Activated T-helper 1 cell treated with anti-CD3 and anti-CD28 coated beads, Interleukin-12 subunit alpha, Interleukin-12 subunit beta, Interleukin-2, Interleukin-4 antibody, amounts not matched to agents 30 ng/mL and 10 ng/mL and 1 ng/mL, durations not matched to agents 14 hours and 24 hours and 36 hours (primary cell): ENCODE measurements at regions not wholly inside any gene's neighbourhood (a gene's known extent, or its start where the extent isn't known, plus 50 kb on each side); places are given as distances from the start of the nearest gene placed in this dataset.
A peak's percentile ranks its signal among the peaks of the same experiment; 100 is the strongest.

Experiments used
- DNase-seq: peaks from one replicate; pipeline ENCODE4 v3.0.0; 2021; ENCODE audit warnings: low spot score
- H3K27ac Mint-ChIP-seq: one replicate; pipeline ENCODE4 v1.8.0; 2021; ENCODE audit warnings: mild to moderate bottlenecking, mixed read lengths
- H3K27me3 Mint-ChIP-seq: one replicate; pipeline ENCODE4 v1.8.0; 2022; ENCODE audit warnings: mild to moderate bottlenecking, moderate library complexity, mixed read lengths; ENCODE audit not compliant: insufficient read depth
- H3K36me3 Mint-ChIP-seq: one replicate; pipeline ENCODE4 v1.8.0; 2021; ENCODE audit warnings: low read depth, mixed read lengths
- H3K4me1 Mint-ChIP-seq: one replicate; pipeline ENCODE4 v1.8.0; 2021; ENCODE audit warnings: low read depth, mixed read lengths
- H3K4me3 Mint-ChIP-seq: one replicate; pipeline ENCODE4 v1.8.0; 2021; ENCODE audit warnings: mild to moderate bottlenecking, moderate library complexity, mixed read lengths
- H3K9me3 Mint-ChIP-seq: one replicate; pipeline ENCODE4 v1.8.0; 2021; ENCODE audit warnings: mixed read lengths
- intact Hi-C: fragments of 100-400 bp; cut with micrococcal nuclease; formaldehyde crosslinking; loops from one replicate; pipeline ENCODE4 v1.15.1; 2024

- intact Hi-C loops = loop anchor here (5.0 kb wide), 1 partner anchor 60 kb away; no protein-coding TSS in a partner anchor
- H3K4me1 Mint-ChIP-seq = no peaks in the 10 kb centered on the region
- no peaks in the 10 kb centered on the region for H3K9me3 Mint-ChIP-seq
- DNase-seq = no peak
- no peak overlapping the region for H3K27ac Mint-ChIP-seq
- peaks cover 8% of the 10 kb centered on the region for H3K27me3 Mint-ChIP-seq
- H3K36me3 Mint-ChIP-seq = no peaks in the 10 kb centered on the region
- no peak overlapping the region for H3K4me3 Mint-ChIP-seq
Observed at GRCh38 chr1:20432341-20432740, 53.7 kb downstream of the CAMK2N1 start.

GRCh38 chr1:20431176-20431460, 54.9 kb downstream of the CAMK2N1 start:
- Mint-ChIP-seq H3K36me3 (no peaks in the 10 kb centered on the region), H3K27ac (no peak overlapping the region), H3K4me1 (peaks cover 8% of the 10 kb centered on the region), H3K4me3 (no peak overlapping the region), H3K27me3 (peaks cover 8% of the 10 kb centered on the region), H3K9me3 (no peaks in the 10 kb centered on the region)
- DNase-seq = no peak
- intact Hi-C loops = loop anchor here (5.0 kb wide), 1 partner anchor 61 kb away; no protein-coding TSS in a partner anchor

GRCh38 chr1:20430355-20431175, 55.4 kb downstream of the CAMK2N1 start:
- peak; percentile 8 for DNase-seq
- Mint-ChIP-seq H3K27ac (no peak overlapping the region), H3K36me3 (no peaks in the 10 kb centered on the region), H3K4me1 (peaks cover 8% of the 10 kb centered on the region), H3K9me3 (no peaks in the 10 kb centered on the region), H3K4me3 (no peak overlapping the region), H3K27me3 (peaks cover 8% of the 10 kb centered on the region)
- intact Hi-C loops = loop anchor here (1.0 to 5.0 kb wide), 3 partner anchors 62 to 218 kb away; no protein-coding TSS in a partner anchor

GRCh38 chr1:20429296-20429695, 56.7 kb downstream of the CAMK2N1 start:
- H3K4me1 Mint-ChIP-seq = peaks cover 8% of the 10 kb centered on the region
- no peak overlapping the region for H3K27ac Mint-ChIP-seq
- DNase-seq = no peak
- intact Hi-C loops = no loop called here
- peaks cover 8% of the 10 kb centered on the region for H3K27me3 Mint-ChIP-seq
- no peaks in the 10 kb centered on the region for H3K9me3 Mint-ChIP-seq
- H3K4me3 Mint-ChIP-seq = no peak overlapping the region
- no peaks in the 10 kb centered on the region for H3K36me3 Mint-ChIP-seq

- Mint-ChIP-seq H3K4me3 (no peak overlapping the region), H3K4me1 (peaks cover 8% of the 10 kb centered on the region), H3K9me3 (no peaks in the 10 kb centered on the region), H3K36me3 (no peaks in the 10 kb centered on the region), H3K27me3 (peaks cover 9% of the 10 kb centered on the region), H3K27ac (no peak overlapping the region)
- no peak for DNase-seq
- intact Hi-C loops = no loop called here
Observed at GRCh38 chr1:20428841-20429240, 57.2 kb downstream of the CAMK2N1 start.

- Mint-ChIP-seq H3K4me3 (no peak overlapping the region), H3K27me3 (peaks cover 16% of the 10 kb centered on the region), H3K36me3 (no peaks in the 10 kb centered on the region), H3K9me3 (peaks cover 12% of the 10 kb centered on the region), H3K27ac (no peak overlapping the region), H3K4me1 (peaks cover 8% of the 10 kb centered on the region)
- DNase-seq = peak; percentile 5
- intact Hi-C loops = no loop called here
Observed at GRCh38 chr1:20426923-20427322, 59.1 kb downstream of the CAMK2N1 start.

GRCh38 chr1:20426371-20426770, 59.6 kb downstream of the CAMK2N1 start:
- no peak for DNase-seq
- intact Hi-C loops = no loop called here
- no peak overlapping the region for H3K27ac Mint-ChIP-seq
- no peaks in the 10 kb centered on the region for H3K36me3 Mint-ChIP-seq
- H3K27me3 Mint-ChIP-seq = peaks cover 16% of the 10 kb centered on the region
- no peak overlapping the region for H3K4me3 Mint-ChIP-seq
- H3K9me3 Mint-ChIP-seq = peaks cover 12% of the 10 kb centered on the region
- H3K4me1 Mint-ChIP-seq = peaks cover 8% of the 10 kb centered on the region

GRCh38 chr1:20425622-20426021, 60.4 kb downstream of the CAMK2N1 start:
- intact Hi-C loops = no loop called here
- no peak overlapping the region for H3K4me3 Mint-ChIP-seq

GRCh38 chr1:20423169-20423795, 62.7 kb downstream of the CAMK2N1 start:
- H3K27ac Mint-ChIP-seq = no peak overlapping the region
- no peak overlapping the region for H3K4me3 Mint-ChIP-seq
- DNase-seq = no peak
- peaks cover 8% of the 10 kb centered on the region for H3K4me1 Mint-ChIP-seq
- H3K27me3 Mint-ChIP-seq = peaks cover 16% of the 10 kb centered on the region
- no peaks in the 10 kb centered on the region for H3K36me3 Mint-ChIP-seq
- intact Hi-C loops = no loop called here
- peaks cover 12% of the 10 kb centered on the region for H3K9me3 Mint-ChIP-seq

More at GRCh38 chr1:20425622-20426021, 60.4 kb downstream of the CAMK2N1 start:
- Mint-ChIP-seq H3K9me3 (peaks cover 12% of the 10 kb centered on the region), H3K27ac (no peak overlapping the region), H3K4me1 (peaks cover 8% of the 10 kb centered on the region), H3K27me3 (peaks cover 16% of the 10 kb centered on the region), H3K36me3 (no peaks in the 10 kb centered on the region)
- no peak for DNase-seq

GRCh38 chr1:20421441-20421840, 64.6 kb downstream of the CAMK2N1 start:
- Mint-ChIP-seq H3K27ac (no peak overlapping the region), H3K4me3 (no peak overlapping the region), H3K27me3 (peaks cover 16% of the 10 kb centered on the region), H3K9me3 (peaks cover 12% of the 10 kb centered on the region), H3K36me3 (no peaks in the 10 kb centered on the region), H3K4me1 (peaks cover under 1% of the 10 kb centered on the region)
- no peak for DNase-seq
- intact Hi-C loops = no loop called here

- Mint-ChIP-seq H3K4me1 (peaks cover 5% of the 10 kb centered on the region), H3K27ac (no peak overlapping the region), H3K4me3 (no peak overlapping the region), H3K27me3 (peaks cover 8% of the 10 kb centered on the region), H3K36me3 (no peaks in the 10 kb centered on the region), H3K9me3 (peaks cover 3% of the 10 kb centered on the region)
- DNase-seq = no peak
- intact Hi-C loops = no loop called here
Observed at GRCh38 chr1:20417581-20417980, 68.4 kb downstream of the CAMK2N1 start.

- no peak for DNase-seq
- no peaks in the 10 kb centered on the region for H3K36me3 Mint-ChIP-seq
- intact Hi-C loops = no loop called here
- peaks cover 7% of the 10 kb centered on the region for H3K27me3 Mint-ChIP-seq
- H3K4me3 Mint-ChIP-seq = no peak overlapping the region
- H3K4me1 Mint-ChIP-seq = peaks cover 5% of the 10 kb centered on the region
- H3K9me3 Mint-ChIP-seq = no peaks in the 10 kb centered on the region
- H3K27ac Mint-ChIP-seq = no peak overlapping the region
Observed at GRCh38 chr1:20416706-20417105, 69.3 kb downstream of the CAMK2N1 start.

GRCh38 chr1:20413776-20414140, 72.3 kb downstream of the CAMK2N1 start:
- H3K9me3 Mint-ChIP-seq = no peaks in the 10 kb centered on the region
- H3K27me3 Mint-ChIP-seq = peaks cover 5% of the 10 kb centered on the region
- intact Hi-C loops = no loop called here
- DNase-seq = no peak
- H3K4me3 Mint-ChIP-seq = no peak overlapping the region
- H3K36me3 Mint-ChIP-seq = no peaks in the 10 kb centered on the region
- H3K4me1 Mint-ChIP-seq = peaks cover 5% of the 10 kb centered on the region
- H3K27ac Mint-ChIP-seq = no peak overlapping the region
